AG04449 (cell line): ENCODE measurements at regions not wholly inside any gene's neighbourhood (a gene's known extent, or its start where the extent isn't known, plus 50 kb on each side); places are given as distances from the start of the nearest gene placed in this dataset.

ENCODE experiments used
- CTCF ChIA-PET: fragments of 350-600 bp; formaldehyde crosslinking; extraction: SDS; loops from one replicate; lab custom pipeline; 2021; ENCODE audit warnings: antibody characterized with exemption; lab: Yijun Ruan, JAX
- POLR2A ChIA-PET: fragments of 400-600, 350-600 bp; formaldehyde crosslinking; extraction: SDS; loops from one replicate; lab custom pipeline; 2020; ENCODE audit warnings: antibody characterized with exemption, inconsistent platforms; lab: Yijun Ruan, JAX
- DNase-seq: peaks from one replicate; pipeline ENCODE4 v3.0.0-alpha.2; 2010; ENCODE audit warnings: low read depth, low spot score
- H3K4me3 ChIP-seq: 2 replicates; pipeline ENCODE4 v1.5.1; 2011; ENCODE audit warnings: low read depth, mild to moderate bottlenecking, control low read depth, low read length
- CTCF ChIP-seq: IDR thresholded peaks from one replicate; pipeline ENCODE4 v1.5.1; 2011; ENCODE audit warnings: mild to moderate bottlenecking, moderate library complexity, low read length, control low read depth, inconsistent platforms; ENCODE audit not compliant: insufficient read depth; ENCODE audit errors: missing control alignments

GRCh38 chr18:38032516-38032915 lies 466.9 kb upstream of the CELF4 start:
- TF ChIP-seq CTCF = no peak
- POLR2A ChIA-PET = no interaction called here
- CTCF ChIA-PET = no interaction called here
- DNase-seq = no peak
- no peak overlapping the region for H3K4me3 ChIP-seq

- POLR2A ChIA-PET = no interaction called here
- no peak overlapping the region for H3K4me3 ChIP-seq
- DNase-seq = no peak
- TF ChIP-seq CTCF = no peak
- CTCF ChIA-PET = no interaction called here
Measured at GRCh38 chr18:38028946-38029345, 463.3 kb upstream of the CELF4 start.

DNA sequence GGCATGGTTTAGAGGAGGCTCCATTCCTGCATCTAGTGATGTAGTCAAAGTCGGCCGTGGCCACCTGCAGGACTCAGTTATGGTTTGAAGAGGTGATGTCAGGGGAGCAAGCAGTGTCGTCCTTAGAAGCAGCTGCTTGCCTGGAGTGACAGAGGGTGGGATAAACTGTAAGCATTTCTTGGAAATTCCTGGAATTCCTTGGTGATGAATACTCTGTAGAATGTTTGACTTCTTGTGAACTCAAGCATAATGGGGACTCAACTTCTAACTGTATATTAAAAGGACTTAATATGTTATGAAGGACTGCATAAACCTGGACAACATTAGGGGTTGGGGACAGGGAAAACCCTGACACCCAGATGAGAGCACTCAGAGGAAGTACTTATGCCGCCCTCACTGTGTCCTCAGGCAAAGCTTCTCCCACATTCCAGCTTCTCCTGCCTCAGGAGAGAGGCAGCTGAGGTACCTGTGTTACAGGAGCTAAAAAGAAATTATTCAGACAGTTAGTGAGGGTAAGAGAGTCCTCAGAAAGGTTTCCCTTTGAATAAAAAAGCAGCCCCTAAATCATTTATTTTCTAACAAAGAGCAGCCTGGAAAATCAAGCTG lies 459.9 kb upstream of the CELF4 start:
- ChIA-PET POLR2A (no interaction called here), CTCF (no interaction called here)
- no peak overlapping the region for H3K4me3 ChIP-seq
- no peak for TF ChIP-seq CTCF
- no peak for DNase-seq

GRCh38 chr18:38023871-38024270 lies 458.3 kb upstream of the CELF4 start:
- TF ChIP-seq CTCF = no peak
- no peak for DNase-seq
- H3K4me3 ChIP-seq = no peak overlapping the region
- POLR2A ChIA-PET = no interaction called here
- CTCF ChIA-PET = no interaction called here

DNA sequence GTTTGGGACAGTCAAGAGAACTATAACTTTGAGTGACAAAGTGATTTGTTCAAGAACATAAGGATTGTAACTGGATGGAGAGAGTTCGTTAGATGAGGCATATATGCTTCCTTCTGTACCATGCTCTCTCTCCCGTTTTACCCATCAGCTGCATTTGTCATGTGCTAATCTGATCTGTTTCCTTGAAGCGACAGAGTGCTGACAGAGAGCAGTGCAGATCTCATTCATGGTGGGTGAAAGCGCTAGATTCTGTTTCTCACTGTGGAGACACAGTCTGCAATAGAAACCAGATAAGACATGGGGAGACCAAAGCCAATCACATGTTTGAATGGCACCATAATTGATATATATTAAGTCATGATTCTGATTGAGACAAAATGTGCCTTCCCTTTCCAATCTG lies 456.6 kb upstream of the CELF4 start:
- ChIA-PET CTCF (no interaction called here), POLR2A (no interaction called here)

GRCh38 chr18:38019292-38019691 lies 453.7 kb upstream of the CELF4 start:
- ChIA-PET POLR2A (no interaction called here), CTCF (no interaction called here)
- no peak overlapping the region for H3K4me3 ChIP-seq
- TF ChIP-seq CTCF = no peak
- no peak for DNase-seq

More for the DNA sequence above, 456.6 kb upstream of the CELF4 start:
- no peak overlapping the region for H3K4me3 ChIP-seq
- no peak for TF ChIP-seq CTCF
- no peak for DNase-seq
